HTR-8/SVneo (cell line): ENCODE measurements at regions not wholly inside any gene's neighbourhood (a gene's known extent, or its start where the extent isn't known, plus 50 kb on each side); places are given as distances from the start of the nearest gene placed in this dataset.

Experiments used
- DNase-seq: peaks from one replicate; pipeline ENCODE4 v3.0.0; 2011; ENCODE audit warnings: low spot score, mixed read lengths; ENCODE audit not compliant: insufficient read length
- FAIRE-seq: peaks from 2 replicates; lab custom pipeline; 2011; peaks lifted over from hg19 to GRCh38; lab: Jason Lieb, UNC

DNA sequence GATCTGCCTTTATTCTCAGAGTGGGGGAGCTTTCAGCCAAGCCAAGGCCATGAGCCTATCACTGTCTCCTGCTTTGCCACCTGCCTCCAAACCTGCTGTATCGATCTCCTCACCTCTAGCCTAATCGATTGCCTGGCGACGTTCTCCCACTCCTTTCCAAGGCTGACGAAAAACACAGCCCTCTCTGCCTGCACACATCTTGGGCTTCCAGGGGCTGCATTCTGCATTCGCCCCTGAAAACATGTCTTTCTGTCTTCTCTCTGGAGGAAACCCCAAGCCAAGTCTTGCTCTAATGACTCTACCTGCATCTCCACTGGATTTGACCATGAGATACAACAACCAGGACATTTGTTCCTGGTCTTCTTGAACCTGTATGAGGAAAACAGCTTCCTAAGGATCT is 540.7 kb downstream of the BCL11B start:
- FAIRE-seq: no peak

DNA sequence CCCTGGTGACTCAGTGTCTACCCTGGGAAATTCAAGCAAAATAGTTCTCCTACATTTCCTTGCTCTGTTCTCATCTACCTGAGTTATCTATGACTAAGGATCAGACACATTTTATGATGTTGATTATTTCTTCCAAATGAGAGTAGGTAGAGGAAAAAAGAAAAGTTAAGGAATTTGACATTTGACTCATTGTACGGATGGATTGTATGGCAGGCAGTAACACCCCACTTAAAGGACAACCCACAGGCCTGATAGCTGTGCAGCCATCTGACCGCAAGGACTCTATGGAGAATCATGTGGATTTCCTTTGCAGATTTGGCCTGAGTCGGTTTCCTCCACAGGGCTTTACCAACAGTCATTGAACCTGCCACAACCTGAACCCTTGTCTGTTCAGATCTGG is 540.3 kb downstream of the BCL11B start:
- DNase-seq (no peak), FAIRE-seq (no peak)

More for the DNA sequence above, 540.7 kb downstream of the BCL11B start:
- DNase-seq: no peak

DNA sequence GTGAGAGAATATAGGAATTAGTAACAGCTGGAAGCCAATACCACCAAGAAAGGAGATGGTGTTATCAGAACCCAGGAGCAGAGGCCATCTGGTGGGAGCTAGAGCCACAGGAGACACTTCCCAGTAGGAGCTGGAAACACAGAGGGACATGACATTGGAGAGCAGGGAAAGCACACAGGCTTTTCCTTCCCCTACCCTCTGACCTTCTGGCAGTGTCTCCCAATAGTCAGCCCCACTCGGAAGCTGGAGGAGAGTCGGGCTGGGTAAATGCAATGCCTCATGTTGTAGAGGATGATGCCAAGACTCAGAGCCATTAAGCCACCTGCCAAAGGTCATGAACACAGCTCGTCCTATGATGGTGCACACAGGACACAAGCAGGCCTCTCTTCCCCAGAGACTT is 538.5 kb downstream of the BCL11B start:
- FAIRE-seq (no peak), DNase-seq (no peak)

DNA sequence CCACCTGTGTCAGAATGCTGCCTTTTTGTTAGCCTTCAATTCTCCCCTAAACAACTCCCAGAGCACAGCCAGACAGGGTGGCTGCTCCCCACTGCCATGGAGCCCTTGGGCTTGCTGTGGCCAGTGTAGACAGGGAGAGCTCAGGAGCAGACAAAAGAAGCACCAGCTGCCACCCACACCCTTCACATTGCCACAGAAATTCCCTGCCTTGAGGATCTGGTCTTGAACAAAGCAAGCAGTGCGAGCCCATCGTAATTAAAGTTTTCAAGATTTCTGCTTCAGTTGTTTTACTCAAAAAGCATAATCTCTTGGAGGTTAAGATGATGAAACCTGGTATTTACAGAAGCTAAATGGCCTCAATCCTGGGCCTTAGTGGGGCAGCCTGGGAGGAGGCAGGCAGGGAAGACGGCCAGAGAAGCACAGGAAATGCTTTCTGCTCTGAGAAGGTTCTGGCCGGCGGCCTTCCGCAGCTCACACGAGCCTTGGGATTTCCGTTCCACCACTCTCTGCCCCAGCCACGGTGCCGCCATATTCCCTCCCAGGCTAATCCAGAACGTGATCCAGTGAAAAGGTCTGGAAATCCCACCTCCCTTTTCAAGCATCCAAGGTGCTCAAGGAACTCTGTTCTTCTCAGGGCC is 535.2 kb downstream of the BCL11B start:
- FAIRE-seq (no peak), DNase-seq (no peak)

DNA sequence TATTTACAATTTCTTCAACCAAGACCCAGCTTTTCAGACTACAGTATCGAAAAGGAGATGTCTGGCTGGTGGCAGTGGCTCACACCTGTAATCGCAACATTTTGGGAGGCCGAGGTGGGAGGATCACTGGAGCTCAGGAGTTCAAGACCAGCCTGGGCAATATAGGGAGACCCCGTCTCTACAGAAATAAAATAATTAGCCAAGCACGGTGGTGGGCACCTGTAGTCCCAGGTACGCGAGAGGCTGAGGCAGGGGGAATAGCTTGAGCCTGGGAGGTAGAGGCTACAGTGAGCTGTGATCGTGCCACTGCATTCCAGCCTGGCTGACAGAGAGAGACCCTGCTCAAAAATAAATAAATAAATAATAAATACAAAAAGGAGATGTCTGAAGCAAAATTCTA is 530.5 kb downstream of the BCL11B start:
- FAIRE-seq (no peak), DNase-seq (no peak)

DNA sequence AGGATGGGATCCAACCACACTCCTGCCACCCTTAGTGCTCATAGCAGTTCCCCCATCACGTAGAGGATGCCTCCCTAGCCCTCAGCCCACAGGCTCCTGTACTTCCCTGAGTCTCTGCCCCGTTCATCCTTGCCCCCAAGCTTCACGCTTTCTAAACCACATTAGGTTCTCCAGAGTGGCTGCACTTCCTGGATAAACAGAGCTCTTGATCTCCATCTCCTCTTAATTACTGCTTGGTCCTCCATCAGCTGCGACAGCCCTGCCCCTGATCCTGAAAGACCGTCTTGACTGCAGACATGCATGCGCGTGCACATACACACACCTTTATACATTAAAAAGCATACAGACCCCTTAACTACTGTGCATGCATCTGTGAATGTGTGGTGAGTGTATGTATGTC is 530.0 kb downstream of the BCL11B start:
- DNase-seq: no peak
- FAIRE-seq: no peak

DNA sequence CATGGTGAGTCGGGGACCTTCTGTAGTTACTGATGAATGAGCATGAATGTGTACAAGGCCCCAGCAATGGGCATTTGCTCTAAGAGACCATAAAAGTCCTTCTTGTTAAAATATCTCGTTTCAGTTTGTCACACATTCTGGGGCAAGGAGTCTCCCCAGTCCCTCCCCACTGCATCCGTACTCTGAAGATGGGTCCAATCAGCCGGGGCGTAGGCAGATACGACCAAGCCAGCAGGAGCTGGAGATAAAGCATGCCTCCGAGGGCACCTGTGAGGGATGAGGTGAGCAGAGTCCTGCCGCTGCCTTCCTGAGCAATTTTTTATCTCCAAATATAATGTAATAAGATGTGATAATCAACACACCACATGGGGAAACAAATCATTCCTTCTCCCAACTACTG is 528.5 kb downstream of the BCL11B start:
- FAIRE-seq: no peak
- no peak for DNase-seq

DNA sequence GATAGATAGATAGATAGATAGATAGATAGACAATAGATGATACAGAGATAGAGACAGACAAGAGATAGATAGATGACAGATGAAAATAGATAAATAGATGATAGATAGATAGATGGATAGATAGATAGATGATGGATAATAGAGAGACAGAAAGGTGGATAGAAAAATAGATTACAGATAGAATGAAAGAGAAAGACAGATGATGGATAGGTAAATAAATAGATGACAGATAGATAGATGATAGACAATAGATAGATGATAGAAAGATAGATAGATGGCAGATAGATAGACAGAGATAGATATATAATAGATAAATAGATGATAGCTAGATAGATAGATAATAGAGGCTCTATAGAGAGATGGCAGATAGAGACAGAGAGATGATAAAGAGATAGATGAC is 523.0 kb downstream of the BCL11B start:
- DNase-seq (no peak), FAIRE-seq (no peak)

DNA sequence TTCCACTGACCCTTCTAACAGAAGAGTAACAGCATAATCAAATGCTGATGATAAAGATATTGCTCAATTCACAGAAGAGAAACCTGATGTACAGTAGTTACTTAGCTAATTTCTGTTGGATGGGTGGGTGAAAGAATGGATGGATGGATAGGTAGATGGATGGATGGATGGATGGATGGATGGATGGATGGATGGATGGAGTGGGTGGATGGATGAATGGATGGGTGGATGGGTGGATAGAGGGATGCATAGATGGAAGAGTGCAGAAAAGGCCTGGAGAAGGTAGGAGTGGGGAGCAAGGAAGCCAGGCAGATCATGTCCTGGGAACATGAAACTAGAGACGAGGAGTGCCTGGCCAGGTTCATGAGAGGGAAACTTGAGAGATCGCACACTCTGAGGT is 520.9 kb downstream of the BCL11B start:
- DNase-seq (no peak), FAIRE-seq (no peak)

DNA sequence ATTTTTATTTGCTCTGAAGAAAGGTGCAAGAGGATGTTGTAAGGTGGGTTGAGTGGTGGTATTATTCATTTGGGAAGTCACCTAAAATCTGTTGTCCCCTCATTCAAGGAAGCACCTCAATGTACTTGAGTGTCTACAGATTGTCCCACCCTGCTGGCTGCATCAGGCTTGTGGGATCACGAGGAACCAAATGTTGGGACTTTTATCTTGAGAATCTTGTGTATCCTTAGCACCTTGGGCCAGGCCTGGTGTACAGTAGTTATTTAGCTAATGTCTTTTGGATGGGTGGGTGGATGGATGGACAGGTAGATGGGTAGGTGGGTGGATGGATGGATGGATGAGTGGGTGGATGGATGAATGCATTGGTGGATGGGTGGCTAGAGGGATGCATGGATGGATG is 519.3 kb downstream of the BCL11B start:
- no peak for FAIRE-seq
- no peak for DNase-seq

DNA sequence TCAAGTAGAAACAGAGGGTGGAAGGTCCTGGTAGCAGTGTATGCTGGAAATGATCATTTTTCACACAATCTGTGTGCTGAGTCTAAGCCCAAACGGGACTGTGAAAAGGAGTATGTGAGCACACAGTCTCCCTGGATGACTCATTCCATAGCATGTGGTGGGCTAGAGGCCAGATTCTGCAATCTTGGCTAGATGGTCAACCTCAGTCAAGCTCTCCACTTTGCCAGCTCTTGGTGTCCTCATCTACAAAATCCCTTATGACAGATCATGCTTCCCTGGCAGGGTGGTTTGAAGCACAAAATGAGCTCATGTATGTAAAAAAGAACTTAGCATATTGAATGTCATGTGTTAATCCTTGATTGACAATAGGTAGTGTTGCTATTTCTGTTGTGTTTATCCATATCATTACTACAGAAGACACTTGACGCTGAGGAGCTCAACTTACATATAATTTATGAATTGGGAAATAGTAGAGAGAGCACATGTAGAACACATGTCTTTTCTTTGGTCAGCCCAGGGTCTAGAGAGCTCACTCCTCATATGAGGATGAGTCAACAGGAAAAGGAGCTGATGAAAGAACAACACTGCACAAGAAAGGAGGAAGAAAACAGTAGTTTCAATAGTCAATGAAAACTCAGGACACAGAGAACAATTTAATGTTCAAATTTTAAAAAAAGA is 517.5 kb downstream of the BCL11B start:
- no peak for FAIRE-seq
- no peak for DNase-seq

DNA sequence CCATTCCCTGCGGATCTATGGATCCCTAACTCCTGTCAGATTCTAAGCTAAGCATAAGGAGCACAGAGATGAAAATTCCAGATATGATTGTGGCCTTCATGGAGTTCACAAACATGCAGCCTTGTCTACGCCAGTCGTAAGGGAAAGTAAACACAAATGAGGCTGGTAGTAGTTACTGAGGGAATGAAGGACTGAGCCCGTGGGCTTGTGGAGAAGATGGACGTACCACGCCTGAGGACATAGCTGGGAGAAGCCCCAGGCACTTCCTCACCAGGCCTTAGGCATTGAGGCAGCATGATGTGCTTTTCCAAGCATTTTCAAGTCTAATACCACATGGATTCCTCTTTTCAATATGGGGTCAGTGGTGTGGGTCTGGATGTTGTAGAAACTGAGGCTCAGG is 515.2 kb downstream of the BCL11B start:
- no peak for DNase-seq
- FAIRE-seq: no peak

DNA sequence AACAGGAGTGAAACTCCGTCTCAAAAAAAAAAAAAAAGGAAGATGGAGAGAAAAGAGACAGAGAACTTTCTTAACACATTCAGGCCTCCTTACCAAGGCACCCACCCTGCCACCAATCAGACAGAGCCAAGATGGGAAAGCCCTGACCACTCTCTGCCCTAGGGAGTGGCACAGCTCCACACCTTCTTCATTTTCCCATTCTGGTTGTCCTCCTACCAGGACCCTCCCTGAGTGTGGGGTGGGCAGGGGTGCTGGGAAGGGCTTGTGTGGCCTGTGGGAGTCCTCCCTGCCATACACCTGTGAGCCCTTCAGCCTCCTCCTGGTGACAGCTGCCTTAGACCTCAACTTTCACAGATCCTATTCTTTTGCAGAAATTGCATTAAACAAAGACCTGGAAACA is 513.6 kb downstream of the BCL11B start:
- FAIRE-seq (no peak), DNase-seq (no peak)

DNA sequence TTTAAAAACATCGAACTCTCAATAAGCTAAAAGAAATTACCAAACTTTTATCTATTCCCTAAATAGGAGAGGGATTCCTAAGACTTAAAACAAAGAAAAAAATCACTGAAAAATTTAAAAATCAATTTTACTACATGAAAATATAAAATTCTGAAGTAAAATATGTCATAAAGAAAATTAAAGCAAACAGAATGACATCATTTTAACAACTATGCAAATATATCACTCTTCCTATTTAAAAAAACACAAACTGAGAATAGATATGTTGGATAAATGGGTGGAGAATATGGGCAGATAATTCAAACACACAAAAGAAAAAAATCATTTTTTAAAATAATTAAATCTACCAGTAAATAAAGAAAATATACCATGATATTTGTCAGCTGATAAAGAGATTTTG is 510.0 kb downstream of the BCL11B start:
- DNase-seq (no peak), FAIRE-seq (no peak)

DNA sequence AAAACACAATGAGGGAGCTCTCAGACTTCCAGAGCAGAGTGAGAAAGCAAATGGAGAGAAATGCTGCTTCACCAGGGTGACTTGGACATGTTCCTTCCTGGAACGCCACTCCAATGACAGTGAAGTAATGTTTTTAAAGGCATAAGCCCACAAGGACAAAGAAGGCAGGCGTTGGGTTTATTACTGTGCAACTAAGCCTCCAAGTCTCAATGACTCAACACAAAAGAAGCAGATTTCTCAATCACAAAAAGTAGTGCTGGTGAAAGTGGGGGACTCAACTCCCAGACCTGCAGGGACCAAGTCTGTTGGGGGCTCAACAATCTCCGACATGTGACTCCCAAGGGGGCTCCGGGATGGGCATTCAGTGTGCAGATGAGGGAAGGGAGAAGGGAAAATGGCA is 505.2 kb downstream of the BCL11B start:
- DNase-seq (no peak), FAIRE-seq (no peak)

DNA sequence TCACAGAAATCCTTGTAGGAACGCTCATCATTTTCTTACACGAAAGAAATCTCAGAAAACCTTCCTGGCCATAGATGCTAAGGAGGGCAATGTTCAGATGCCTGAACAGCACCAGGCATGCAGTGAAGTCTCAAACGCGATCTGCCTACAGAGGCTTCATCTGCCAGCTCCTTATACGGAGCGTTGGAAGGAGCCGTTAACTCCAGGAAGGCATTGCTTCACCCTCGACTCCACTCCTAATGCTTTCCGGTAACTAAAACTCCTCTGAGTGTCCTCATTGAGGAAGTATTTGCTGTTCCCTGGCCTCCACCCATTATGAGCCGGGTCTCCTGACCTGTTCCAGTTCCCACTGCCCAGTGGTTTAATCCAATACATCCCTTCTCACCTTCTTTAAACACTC is 502.7 kb downstream of the BCL11B start:
- no peak for DNase-seq
- FAIRE-seq: no peak

DNA sequence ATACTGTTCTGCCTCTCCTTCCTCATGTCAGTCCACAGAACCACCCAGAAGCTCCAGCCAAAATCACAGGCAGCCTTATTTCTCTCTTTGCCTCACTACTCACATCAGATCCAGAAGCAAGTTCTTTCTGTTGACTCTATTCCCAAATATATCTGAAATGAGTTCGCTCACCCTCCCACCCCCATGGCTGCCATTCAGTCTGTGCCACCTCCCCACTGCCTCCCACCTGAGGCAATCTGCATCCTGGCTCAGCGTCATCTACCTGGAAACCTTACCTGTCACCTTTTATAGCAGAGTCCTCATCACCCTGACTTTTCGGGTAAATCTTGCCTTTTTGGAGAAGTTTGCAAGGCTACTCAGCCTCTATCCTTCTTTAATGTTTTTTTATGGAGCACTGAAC is 501.8 kb downstream of the BCL11B start:
- DNase-seq: no peak
- FAIRE-seq: no peak

DNA sequence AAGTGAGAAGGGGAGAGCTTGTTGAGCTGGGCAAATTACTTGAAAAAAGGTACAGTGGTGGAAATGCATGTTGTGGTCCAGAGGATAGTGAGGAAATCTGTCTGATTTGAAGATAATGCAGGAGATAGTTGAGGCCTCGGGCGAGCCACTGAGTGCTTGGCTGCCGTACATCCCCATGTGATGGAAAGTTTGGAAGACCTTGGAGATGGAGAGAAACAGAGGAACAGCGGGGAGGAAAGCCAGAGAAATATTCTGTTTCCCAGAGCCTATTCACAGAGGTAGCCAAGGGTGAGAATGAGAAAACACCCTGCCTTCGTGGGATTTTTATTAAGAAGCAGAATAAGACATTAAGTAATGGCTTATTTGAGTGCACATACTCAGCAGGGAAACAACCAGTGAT is 498.2 kb downstream of the BCL11B start:
- no peak for FAIRE-seq
- no peak for DNase-seq

DNA sequence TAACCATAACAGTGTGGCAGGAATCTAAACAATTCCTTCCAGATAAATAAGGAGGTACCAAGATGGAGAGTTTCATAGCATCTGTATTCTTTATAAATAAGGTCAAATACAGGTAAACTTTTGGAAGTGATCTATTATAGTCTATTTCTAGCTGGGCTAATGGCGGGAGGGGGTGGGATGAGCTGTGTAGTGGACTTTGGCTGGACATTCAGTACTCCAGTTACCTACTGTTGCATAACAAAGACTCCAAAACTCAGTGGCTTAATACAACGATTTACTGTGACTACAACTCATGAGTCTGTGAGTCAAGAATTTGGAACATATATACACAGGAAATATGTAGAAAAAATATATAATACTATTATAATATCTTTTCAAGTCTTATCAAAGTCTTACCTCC is 496.1 kb downstream of the BCL11B start:
- FAIRE-seq: no peak

DNA sequence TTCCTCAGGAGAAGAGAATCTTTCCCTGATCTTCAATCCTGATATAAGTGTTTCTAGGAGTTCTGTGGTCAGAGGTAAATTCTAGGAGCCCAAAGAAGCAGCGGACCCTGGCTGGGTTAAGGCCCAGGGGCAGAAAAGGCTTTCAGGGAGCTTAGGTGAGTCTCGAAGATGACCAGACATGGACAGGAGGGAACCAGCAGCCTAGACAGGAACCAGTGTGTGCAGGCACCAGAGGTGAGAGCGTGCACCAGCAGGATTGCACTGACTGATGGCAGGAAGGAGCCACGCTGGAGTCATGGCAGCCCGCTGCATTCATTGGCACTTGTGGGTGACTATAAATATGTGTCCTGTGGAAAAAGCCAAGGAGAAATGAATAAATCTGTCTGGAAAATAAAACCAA is 489.9 kb downstream of the BCL11B start:
- FAIRE-seq: no peak
- DNase-seq: no peak

More for the DNA sequence above, 496.1 kb downstream of the BCL11B start:
- no peak for DNase-seq

DNA sequence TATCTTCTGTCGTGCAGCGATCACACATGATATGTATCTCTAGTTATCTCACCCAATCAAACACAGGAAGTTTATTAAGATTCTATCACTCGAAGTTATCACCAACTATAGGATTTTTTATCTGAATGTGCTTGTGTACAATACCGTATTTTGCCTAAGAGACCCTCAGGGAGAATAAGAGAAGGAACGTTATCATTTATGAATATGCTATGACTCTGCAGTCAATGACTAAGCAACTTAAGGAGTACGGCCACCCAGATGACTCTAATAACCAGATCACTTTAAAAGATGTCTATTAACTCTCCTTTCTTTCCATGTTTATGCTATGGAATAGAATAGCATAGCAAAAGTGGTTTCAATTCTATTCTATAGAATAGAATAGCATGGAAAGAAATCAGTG is 486.4 kb downstream of the BCL11B start:
- DNase-seq: no peak
- FAIRE-seq: no peak

DNA sequence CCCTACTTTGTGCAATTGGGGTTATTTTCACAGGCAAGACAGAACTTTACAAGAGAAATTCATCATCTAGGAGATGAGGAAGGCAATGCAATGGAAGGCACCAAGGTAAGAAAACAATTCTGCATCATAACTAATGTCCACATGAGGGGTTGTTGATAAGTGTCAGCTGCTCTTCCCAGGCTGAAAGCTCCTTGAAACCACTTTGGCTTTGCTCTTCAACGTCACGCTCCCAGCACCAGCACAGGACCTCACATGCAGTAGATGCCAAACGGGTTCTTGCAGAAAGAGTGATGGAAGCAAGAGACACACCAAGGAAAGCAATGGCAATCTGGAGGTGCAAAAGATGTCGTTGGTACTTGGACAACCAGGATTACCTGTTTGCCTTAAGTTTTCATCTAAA is 485.5 kb downstream of the BCL11B start:
- no peak for FAIRE-seq
- no peak for DNase-seq
